Osteoblast (primary cell): ENCODE measurements at regions not wholly inside any gene's neighbourhood (a gene's known extent, or its start where the extent isn't known, plus 50 kb on each side); places are given as distances from the start of the nearest gene placed in this dataset.

Source experiments
- DNase-seq: peaks from one replicate; pipeline ENCODE4 v3.0.0; 2011; ENCODE audit warnings: low spot score, mixed read lengths; ENCODE audit not compliant: insufficient read length; ENCODE audit errors: missing footprints
- H2AFZ ChIP-seq: 2 replicates; pipeline ENCODE4 v1.6.0; 2011; ENCODE audit warnings: mild to moderate bottlenecking, low read length
- H3K27ac ChIP-seq: 2 replicates; pipeline ENCODE4 v1.5.1; 2011; ENCODE audit warnings: mild to moderate bottlenecking, low read depth, low read length, moderate library complexity
- H3K27me3 ChIP-seq: 2 replicates; pipeline ENCODE4 v1.6.0; 2012; ENCODE audit warnings: mild to moderate bottlenecking, control low read depth, inconsistent platforms, low read length, moderate library complexity; ENCODE audit not compliant: insufficient read depth
- H3K36me3 ChIP-seq: 2 replicates; pipeline ENCODE4 v1.5.1; 2011; ENCODE audit warnings: mild to moderate bottlenecking, low read length, control low read depth, moderate library complexity; ENCODE audit not compliant: insufficient read depth
- H3K4me1 ChIP-seq: 2 replicates; pipeline ENCODE4 v1.5.1; 2011; ENCODE audit warnings: mild to moderate bottlenecking, low read length, control low read depth, moderate library complexity; ENCODE audit not compliant: insufficient read depth
- H3K4me2 ChIP-seq: 2 replicates; pipeline ENCODE4 v1.6.0; 2011; ENCODE audit warnings: mild to moderate bottlenecking, low read length; ENCODE audit not compliant: insufficient read depth
- H3K4me3 ChIP-seq: fragments of 200-600 bp; sonication (generic); 3 replicates; pipeline ENCODE4 v1.5.1; 2012; ENCODE audit warnings: mild to moderate bottlenecking, low read length, inconsistent platforms; ENCODE audit not compliant: insufficient read depth
- H3K79me2 ChIP-seq: 2 replicates; pipeline ENCODE4 v1.6.0; 2012; ENCODE audit warnings: mild to moderate bottlenecking, low read length, control low read depth, inconsistent platforms; ENCODE audit not compliant: insufficient read depth
- H3K9me3 ChIP-seq: 2 replicates; pipeline ENCODE4 v1.5.1; 2011; ENCODE audit warnings: low read depth, low read length, control low read depth
- H4K20me1 ChIP-seq: 2 replicates; pipeline ENCODE4 v1.6.0; 2012; ENCODE audit warnings: mild to moderate bottlenecking, low read length, control low read depth; ENCODE audit not compliant: insufficient read depth
- CTCF ChIP-seq: IDR thresholded peaks from 2 replicates; pipeline ENCODE4 v1.5.1; 2011; ENCODE audit warnings: mild to moderate bottlenecking, low read depth, low read length, moderate library complexity; ENCODE audit errors: extremely low read depth

GRCh38 chr6:102885165-102885564 lies 1491.7 kb downstream of the GRIK2 start:
- no peak overlapping the region for H2AFZ ChIP-seq
- H3K36me3 ChIP-seq = no peaks in the 10 kb centered on the region
- H3K4me2 ChIP-seq = no peak overlapping the region
- no peak overlapping the region for H3K27ac ChIP-seq
- H3K79me2 ChIP-seq = no peaks in the 10 kb centered on the region
- no peaks in the 10 kb centered on the region for H3K27me3 ChIP-seq
- H3K9me3 ChIP-seq = no peaks in the 10 kb centered on the region
- H3K4me3 ChIP-seq = no peak overlapping the region
- H4K20me1 ChIP-seq = no peaks in the 10 kb centered on the region
- TF ChIP-seq CTCF = no peak
- no peak for DNase-seq
- no peaks in the 10 kb centered on the region for H3K4me1 ChIP-seq

- H3K4me1 ChIP-seq = no peaks in the 10 kb centered on the region
- no peaks in the 10 kb centered on the region for H4K20me1 ChIP-seq
- no peaks in the 10 kb centered on the region for H3K79me2 ChIP-seq
- no peak overlapping the region for H3K4me3 ChIP-seq
- H3K36me3 ChIP-seq = no peaks in the 10 kb centered on the region
- peaks cover 2% of the 10 kb centered on the region for H3K9me3 ChIP-seq
- DNase-seq = no peak
- TF ChIP-seq CTCF = no peak
- no peaks in the 10 kb centered on the region for H3K27me3 ChIP-seq
- H3K4me2 ChIP-seq = no peak overlapping the region
- no peak overlapping the region for H2AFZ ChIP-seq
- no peak overlapping the region for H3K27ac ChIP-seq
These were observed 1459.9 kb downstream of the GRIK2 start for GRCh38 chr6:102853249-102853955.

GRCh38 chr6:102848796-102849195 lies 1455.3 kb downstream of the GRIK2 start:
- no peak overlapping the region for H3K4me2 ChIP-seq
- H4K20me1 ChIP-seq = no peaks in the 10 kb centered on the region
- no peaks in the 10 kb centered on the region for H3K36me3 ChIP-seq

GRCh38 chr6:102848210-102848609 lies 1454.7 kb downstream of the GRIK2 start:
- Histone ChIP-seq H3K4me2 (no peak overlapping the region), H3K9me3 (peaks cover under 1% of the 10 kb centered on the region), H4K20me1 (no peaks in the 10 kb centered on the region), H3K27ac (no peak overlapping the region), H3K4me1 (no peaks in the 10 kb centered on the region), H2AFZ (no peak overlapping the region), H3K36me3 (no peaks in the 10 kb centered on the region), H3K4me3 (no peak overlapping the region), H3K79me2 (no peaks in the 10 kb centered on the region), H3K27me3 (no peaks in the 10 kb centered on the region)
- DNase-seq = no peak
- TF ChIP-seq CTCF = no peak

More at GRCh38 chr6:102848796-102849195, 1455.3 kb downstream of the GRIK2 start:
- no peak overlapping the region for H3K27ac ChIP-seq
- H2AFZ ChIP-seq = no peak overlapping the region
- no peak for DNase-seq
- no peaks in the 10 kb centered on the region for H3K27me3 ChIP-seq
- no peaks in the 10 kb centered on the region for H3K79me2 ChIP-seq
- H3K9me3 ChIP-seq = peaks cover 2% of the 10 kb centered on the region
- no peaks in the 10 kb centered on the region for H3K4me1 ChIP-seq
- no peak overlapping the region for H3K4me3 ChIP-seq
- no peak for TF ChIP-seq CTCF
